ENCODE measurements at regions not wholly inside any gene's neighbourhood (a gene's known extent, or its start where the extent isn't known, plus 50 kb on each side); places are given as distances from the start of the nearest gene placed in this dataset.
"Not testable (repeated sequence)": the region's sequence is repeated elsewhere in the genome, so short reads cannot be mapped to it uniquely, and the experiment has no call there.

DNA sequence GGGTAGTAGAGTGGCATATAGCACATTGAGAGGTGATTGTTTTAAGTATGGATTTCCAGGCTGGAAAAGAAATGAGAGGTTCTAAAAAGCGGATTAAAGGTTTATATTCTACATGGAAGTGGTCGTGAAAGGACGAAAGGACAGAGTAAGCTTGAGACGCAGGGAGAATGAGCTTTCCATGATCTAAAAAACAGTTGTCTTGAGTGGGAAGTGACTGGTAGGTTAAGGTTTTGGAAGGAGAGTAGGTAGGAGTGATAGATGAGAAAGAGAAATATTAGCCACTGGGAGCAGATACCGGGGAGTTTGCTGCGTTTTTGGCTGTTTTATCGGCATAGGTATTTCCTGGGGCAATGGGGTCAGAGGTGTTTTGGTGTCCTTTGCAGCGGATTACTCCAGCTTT is 750.6 kb upstream of the ADGRB3 start:
- no peak for DNase-seq
- H3K4me3 ChIP-seq (ENCODE audit: low read depth, low read length): no peak overlapping the region
- no peak overlapping the region for H3K27ac ChIP-seq
- in situ Hi-C loops (cut with HindIII; ENCODE audit: low pct_ligation_motif_present, low sequenced_read_pairs): no loop called here
- TF ChIP-seq, protein P1, sequence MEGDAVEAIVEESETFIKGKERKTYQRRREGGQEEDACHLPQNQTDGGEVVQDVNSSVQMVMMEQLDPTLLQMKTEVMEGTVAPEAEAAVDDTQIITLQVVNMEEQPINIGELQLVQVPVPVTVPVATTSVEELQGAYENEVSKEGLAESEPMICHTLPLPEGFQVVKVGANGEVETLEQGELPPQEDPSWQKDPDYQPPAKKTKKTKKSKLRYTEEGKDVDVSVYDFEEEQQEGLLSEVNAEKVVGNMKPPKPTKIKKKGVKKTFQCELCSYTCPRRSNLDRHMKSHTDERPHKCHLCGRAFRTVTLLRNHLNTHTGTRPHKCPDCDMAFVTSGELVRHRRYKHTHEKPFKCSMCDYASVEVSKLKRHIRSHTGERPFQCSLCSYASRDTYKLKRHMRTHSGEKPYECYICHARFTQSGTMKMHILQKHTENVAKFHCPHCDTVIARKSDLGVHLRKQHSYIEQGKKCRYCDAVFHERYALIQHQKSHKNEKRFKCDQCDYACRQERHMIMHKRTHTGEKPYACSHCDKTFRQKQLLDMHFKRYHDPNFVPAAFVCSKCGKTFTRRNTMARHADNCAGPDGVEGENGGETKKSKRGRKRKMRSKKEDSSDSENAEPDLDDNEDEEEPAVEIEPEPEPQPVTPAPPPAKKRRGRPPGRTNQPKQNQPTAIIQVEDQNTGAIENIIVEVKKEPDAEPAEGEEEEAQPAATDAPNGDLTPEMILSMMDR (IDR thresholded peaks at IDR 0.05; ENCODE audit: low read depth, low read length, missing control alignments): no peak
- H3K27me3 ChIP-seq (replicated peaks): no peaks in the 10 kb centered on the region
- H3K36me3 ChIP-seq (replicated peaks): no peaks in the 10 kb centered on the region

DNA sequence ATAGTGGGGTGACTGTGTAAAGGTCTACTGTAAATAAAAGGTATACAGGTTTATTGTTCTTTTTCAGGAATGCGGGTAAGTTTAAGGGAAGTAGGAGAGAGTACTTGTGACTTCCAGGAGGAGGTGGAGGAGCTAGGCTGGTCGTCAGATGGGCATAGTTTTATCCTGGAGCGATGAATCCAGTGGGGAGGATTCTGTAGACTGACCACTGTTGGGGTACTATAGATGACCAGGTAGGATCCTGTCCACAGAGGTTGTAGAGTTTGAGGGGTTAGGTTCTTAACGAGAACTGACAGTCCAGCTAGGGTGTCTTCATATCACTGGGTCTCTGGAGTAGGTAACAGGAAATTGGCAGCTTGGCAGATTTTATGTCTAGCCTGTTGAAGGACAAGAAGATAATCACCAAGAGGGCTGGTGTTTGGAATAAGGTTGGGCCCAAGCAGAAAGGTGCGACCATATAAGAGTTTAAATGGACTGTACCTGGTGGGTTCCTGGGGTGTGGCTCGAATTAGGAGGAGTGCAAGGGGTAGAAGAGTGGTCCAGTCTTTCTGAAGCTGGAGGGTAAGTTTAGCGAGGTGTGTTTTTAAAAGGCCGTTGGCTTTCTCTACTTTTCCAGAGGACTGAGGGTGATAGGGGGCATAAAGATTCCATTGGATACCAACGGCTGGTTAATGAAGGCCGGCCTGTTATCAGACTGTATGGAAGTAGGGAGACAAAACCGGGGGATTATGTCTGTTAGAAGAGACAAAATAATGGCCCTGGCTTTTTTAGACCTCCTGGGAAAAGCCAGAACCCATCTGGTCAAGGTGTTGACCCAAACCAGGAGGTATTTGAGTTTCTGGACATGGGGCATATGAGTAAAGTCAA is 751.3 kb upstream of the ADGRB3 start:
- Histone ChIP-seq H3K27me3 (replicated peaks) (no peaks in the 10 kb centered on the region), H3K4me3 (ENCODE audit: low read depth, low read length) (no peak overlapping the region), H3K27ac (no peak overlapping the region), H3K36me3 (replicated peaks) (no peaks in the 10 kb centered on the region)
- TF ChIP-seq, protein P1 (IDR thresholded peaks at IDR 0.05; ENCODE audit: low read depth, low read length, missing control alignments): no peak
- in situ Hi-C loops (cut with HindIII; ENCODE audit: low pct_ligation_motif_present, low sequenced_read_pairs): no loop called here
- no peak for DNase-seq

DNA sequence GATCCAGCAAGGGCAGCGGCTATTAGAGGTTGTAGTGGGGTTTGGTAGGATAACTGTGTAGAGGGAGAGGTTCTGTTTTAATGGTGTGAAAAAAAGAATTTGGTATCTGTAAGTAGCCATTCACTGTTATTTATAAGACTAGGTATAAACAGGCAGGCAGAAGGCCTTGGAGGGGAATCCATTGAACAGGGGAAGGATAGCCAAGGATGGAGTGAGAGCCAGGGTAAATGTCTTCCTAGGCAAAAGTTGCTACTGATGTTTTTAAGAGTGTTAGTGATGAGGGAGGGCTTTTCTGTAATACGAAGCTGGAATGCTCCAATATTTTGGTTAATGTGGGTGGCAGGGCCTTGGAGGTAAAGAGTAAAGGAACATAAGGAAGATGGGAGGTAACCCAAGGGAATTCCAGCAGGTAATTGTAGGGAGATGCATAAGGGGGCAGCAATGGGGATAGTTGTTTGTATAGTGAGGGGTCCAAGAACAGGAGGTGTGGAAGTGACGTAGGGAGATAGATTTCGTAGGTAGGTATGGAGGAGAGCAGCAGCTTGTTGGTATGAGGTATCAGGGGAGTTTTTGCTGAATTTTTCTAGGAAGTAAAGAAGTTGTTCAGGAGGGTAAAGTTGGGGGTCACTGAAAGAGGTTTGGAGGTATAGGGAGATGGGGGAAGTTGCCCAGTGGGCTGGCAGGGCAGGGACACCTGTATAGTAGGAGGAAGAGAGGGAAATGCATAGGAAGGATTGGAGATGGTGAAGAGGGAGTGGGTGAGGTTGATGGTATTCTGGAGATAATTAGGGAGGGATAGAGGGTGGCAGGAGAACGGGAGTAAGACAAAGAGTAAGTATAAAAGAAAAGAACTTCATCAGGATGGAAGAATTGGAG is 752.4 kb upstream of the ADGRB3 start:
- no peak overlapping the region for H3K4me3 ChIP-seq (ENCODE audit: low read depth, low read length)
- no peak for DNase-seq
- no peaks in the 10 kb centered on the region for H3K27me3 ChIP-seq (replicated peaks)
- H3K27ac ChIP-seq: no peak overlapping the region
- in situ Hi-C loops (cut with HindIII; ENCODE audit: low pct_ligation_motif_present, low sequenced_read_pairs): no loop called here
- TF ChIP-seq, protein P1 (IDR thresholded peaks at IDR 0.05; ENCODE audit: low read depth, low read length, missing control alignments): no peak
- H3K36me3 ChIP-seq (replicated peaks): no peaks in the 10 kb centered on the region

DNA sequence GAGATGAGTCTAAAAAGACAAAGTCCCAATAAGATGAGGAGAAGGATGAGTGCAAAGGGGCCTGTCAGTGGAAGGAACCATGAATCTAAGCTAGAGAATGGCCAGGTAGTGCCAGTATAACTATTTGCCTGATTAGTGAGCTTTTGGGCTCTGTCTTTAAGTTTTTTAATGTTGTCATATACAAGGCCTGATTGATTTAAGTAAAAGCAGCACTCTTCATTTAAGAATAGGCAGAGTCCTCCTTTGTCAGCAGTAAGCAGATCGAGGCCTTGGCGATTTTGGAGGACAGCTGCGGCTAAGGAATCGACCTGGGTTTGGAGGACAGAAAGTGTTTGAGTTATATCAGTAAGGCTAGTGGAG is 753.4 kb upstream of the ADGRB3 start:
- Histone ChIP-seq H3K27me3 (replicated peaks) (no peaks in the 10 kb centered on the region), H3K36me3 (replicated peaks) (no peaks in the 10 kb centered on the region), H3K4me3 (ENCODE audit: low read depth, low read length) (no peak overlapping the region), H3K27ac (no peak overlapping the region)
- no peak for DNase-seq
- TF ChIP-seq, protein P1 (IDR thresholded peaks at IDR 0.05; ENCODE audit: low read depth, low read length, missing control alignments): no peak
- in situ Hi-C loops (cut with HindIII; ENCODE audit: low pct_ligation_motif_present, low sequenced_read_pairs): no loop called here

DNA sequence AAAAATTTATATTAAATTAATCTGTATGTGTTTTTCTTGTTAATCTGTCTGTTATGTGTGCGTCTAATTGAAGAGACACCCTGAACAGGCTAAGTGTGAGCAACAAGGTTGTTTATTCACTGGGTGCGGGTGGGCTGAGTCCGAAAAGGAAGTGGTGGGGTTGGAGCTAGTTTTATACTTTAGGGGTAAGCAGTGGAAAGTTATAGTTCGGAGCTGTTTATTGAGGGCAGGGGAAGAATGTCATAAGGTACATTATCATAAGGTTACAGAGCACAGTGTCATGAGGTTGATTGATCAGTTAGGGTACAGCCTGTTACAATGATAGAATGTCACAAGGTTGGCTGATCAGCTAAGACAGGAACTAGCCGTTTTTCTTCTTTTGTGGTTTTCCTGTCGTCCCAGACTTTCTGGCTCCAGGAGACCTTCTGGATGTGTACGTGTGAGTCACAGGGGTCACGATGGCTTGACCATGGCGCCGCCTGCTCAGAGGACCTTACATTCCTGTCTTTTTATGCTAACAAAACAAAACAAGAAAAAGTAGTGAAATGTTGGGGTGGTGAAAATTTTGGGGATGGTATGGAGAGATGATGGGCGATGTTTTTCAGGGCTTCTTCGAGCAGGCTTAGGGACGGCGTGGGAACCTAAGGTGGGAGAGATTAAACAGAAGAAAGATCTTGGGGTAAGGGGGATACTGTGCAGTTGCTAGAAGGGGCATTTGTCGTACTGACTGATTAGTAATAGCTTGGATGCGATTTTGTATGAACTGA is 754.0 kb upstream of the ADGRB3 start:
- no peaks in the 10 kb centered on the region for H3K36me3 ChIP-seq (replicated peaks)
- in situ Hi-C loops (cut with HindIII; ENCODE audit: low pct_ligation_motif_present, low sequenced_read_pairs): no loop called here
- no peak overlapping the region for H3K4me3 ChIP-seq (ENCODE audit: low read depth, low read length)
- TF ChIP-seq, protein P1 (IDR thresholded peaks at IDR 0.05; ENCODE audit: low read depth, low read length, missing control alignments): no peak
- peak; percentile 55 for DNase-seq
- no peaks in the 10 kb centered on the region for H3K27me3 ChIP-seq (replicated peaks)
- H3K27ac ChIP-seq: no peak overlapping the region

DNA sequence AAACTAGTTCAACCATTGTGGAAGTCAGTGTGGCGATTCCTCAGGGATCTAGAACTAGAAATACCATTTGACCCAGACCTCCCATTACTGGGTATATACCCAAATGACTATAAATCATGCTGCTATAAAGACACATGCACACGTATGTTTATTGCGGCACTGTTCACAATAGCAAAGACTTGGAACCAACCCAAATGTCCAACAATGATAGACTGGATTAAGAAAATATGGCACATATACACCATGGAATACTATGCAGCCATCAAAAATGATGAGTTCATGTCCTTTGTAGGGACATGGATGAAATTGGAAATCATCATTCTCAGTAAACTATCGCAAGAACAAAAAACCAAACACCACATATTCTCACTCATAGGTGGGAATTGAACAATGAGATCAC is 754.7 kb upstream of the ADGRB3 start:
- in situ Hi-C loops (cut with HindIII; ENCODE audit: low pct_ligation_motif_present, low sequenced_read_pairs): not testable (repeated sequence)

DNA sequence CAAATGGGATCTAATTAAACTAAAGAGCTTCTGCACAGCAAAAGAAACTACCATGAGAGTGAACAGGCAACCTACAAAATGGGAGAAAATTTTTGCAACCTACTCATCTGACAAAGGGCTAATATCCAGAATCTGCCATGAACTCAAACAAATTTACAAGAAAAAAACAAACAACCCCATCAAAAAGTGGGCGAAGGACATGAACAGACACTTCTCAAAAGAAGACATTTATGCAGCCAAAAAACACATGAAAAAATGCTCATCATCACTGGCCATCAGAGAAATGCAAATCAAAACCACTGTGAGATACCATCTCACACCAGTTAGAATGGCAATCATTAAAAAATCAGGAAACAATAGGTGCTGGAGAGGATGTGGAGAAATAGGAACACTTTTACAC is 755.2 kb upstream of the ADGRB3 start:
- in situ Hi-C loops (cut with HindIII; ENCODE audit: low pct_ligation_motif_present, low sequenced_read_pairs); H3K27me3 ChIP-seq (replicated peaks); DNase-seq; H3K27ac ChIP-seq; H3K36me3 ChIP-seq (replicated peaks); H3K4me3 ChIP-seq (ENCODE audit: low read depth, low read length): not testable (repeated sequence)

More for the DNA sequence above, 754.7 kb upstream of the ADGRB3 start:
- not testable (repeated sequence) for H3K4me3 ChIP-seq (ENCODE audit: low read depth, low read length); DNase-seq; H3K27ac ChIP-seq; H3K36me3 ChIP-seq (replicated peaks); H3K27me3 ChIP-seq (replicated peaks)

DNA sequence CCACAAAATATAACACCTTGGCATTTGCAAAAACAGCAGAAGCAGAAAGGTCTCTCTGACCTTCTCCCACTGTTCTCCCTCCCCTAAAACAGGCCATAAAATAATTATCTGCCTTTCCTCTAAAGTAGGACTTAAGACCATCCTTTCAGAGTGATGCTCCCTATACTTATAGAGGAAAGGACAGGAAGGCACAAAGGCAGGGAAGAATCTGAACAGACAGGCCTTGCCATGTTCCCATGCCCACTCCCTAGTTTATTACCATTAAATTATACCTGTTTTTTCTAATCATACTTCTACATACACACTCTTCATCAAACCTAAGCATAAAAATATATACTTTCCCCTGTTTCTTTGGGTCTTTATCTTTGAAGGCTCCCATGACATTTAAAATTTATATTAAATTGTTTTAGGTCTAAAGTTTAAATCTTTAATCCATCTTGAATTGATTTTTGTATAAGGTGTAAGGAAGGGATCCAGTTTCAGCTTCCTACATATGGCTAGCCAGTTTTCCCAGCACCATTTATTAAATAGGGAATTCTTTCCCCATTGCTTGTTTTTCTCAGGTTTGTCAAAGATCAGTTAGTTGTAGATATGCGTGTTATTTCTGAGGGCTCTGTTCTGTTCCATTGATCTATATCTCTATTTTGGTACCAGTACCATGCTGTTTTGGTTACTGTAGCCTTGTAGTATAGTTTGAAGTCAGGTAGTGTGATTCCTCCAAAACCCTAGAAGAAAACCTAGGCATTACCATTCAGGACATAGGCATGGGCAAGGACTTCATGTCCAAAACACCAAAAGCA is 755.8 kb upstream of the ADGRB3 start:
- H3K4me3 ChIP-seq (ENCODE audit: low read depth, low read length); in situ Hi-C loops (cut with HindIII; ENCODE audit: low pct_ligation_motif_present, low sequenced_read_pairs); H3K27ac ChIP-seq; H3K27me3 ChIP-seq (replicated peaks); DNase-seq; H3K36me3 ChIP-seq (replicated peaks): not testable (repeated sequence)

Measured in brain microvascular endothelial cell (primary cell).